RWPE2 (cell line): ENCODE measurements at regions not wholly inside any gene's neighbourhood (a gene's known extent, or its start where the extent isn't known, plus 50 kb on each side); places are given as distances from the start of the nearest gene placed in this dataset.

Experiments used
- ATAC-seq: fragments of 200-7000 bp; cut with Tn5 transposase; 3 replicates; pipeline ENCODE4 v1.9.1; 2021; ENCODE audit warnings: low read depth
- DNase-seq: peaks from one replicate; pipeline ENCODE4 v3.0.0-alpha.2; 2020; ENCODE audit warnings: low spot score
- H3K27ac ChIP-seq: fragments of 450-650 bp; 2 replicates; pipeline ENCODE4 v1.5.1; 2017; ENCODE audit warnings: mild to moderate bottlenecking; ENCODE audit not compliant: poor library complexity, severe bottlenecking
- H3K27me3 ChIP-seq: fragments of 250-450 bp; sonication (Bioruptor Pico); 2 replicates; pipeline ENCODE4 v1.5.1; 2021; ENCODE audit warnings: mild to moderate bottlenecking, moderate library complexity; ENCODE audit not compliant: insufficient read depth, poor library complexity, severe bottlenecking
- H3K36me3 ChIP-seq: fragments of 250-450 bp; sonication (Bioruptor Pico); 2 replicates; pipeline ENCODE4 v1.5.1; 2020; ENCODE audit warnings: low read depth, mild to moderate bottlenecking, moderate library complexity
- H3K4me1 ChIP-seq: fragments of 250-450 bp; sonication (Bioruptor Pico); 2 replicates; pipeline ENCODE4 v1.5.1; 2021; ENCODE audit warnings: mild to moderate bottlenecking, moderate library complexity; ENCODE audit not compliant: insufficient read depth, poor library complexity, severe bottlenecking
- H3K4me3 ChIP-seq: fragments of 250-450 bp; sonication (Bioruptor Pico); 2 replicates; pipeline ENCODE4 v1.5.1; 2021; ENCODE audit warnings: mild to moderate bottlenecking, moderate library complexity; ENCODE audit not compliant: severe bottlenecking
- H3K9me3 ChIP-seq: fragments of 250-450 bp; sonication (Bioruptor Pico); 2 replicates; pipeline ENCODE4 v1.5.1; 2021; ENCODE audit warnings: mild to moderate bottlenecking, moderate library complexity; ENCODE audit not compliant: severe bottlenecking
- CTCF ChIP-seq: fragments of 450-650 bp; IDR thresholded peaks from one replicate; pipeline ENCODE4 v1.5.1; 2017; ENCODE audit warnings: mild to moderate bottlenecking, moderate library complexity; ENCODE audit not compliant: poor library complexity, severe bottlenecking

GRCh38 chr6:100186552-100186951 is 192.5 kb upstream of the MCHR2 start:
- TF ChIP-seq CTCF, result no peak
- Histone ChIP-seq H3K27ac (no peak overlapping the region), H3K27me3 (no peaks in the 10 kb centered on the region), H3K36me3 (no peaks in the 10 kb centered on the region), H3K4me3 (no peak overlapping the region), H3K9me3 (no peaks in the 10 kb centered on the region), H3K4me1 (no peaks in the 10 kb centered on the region)
- DNase-seq (no peak), ATAC-seq (no peak)

GRCh38 chr6:100185615-100186014 is 191.6 kb upstream of the MCHR2 start:
- DNase-seq, result no peak
- no peak for ATAC-seq
- H3K36me3 ChIP-seq, result no peaks in the 10 kb centered on the region

GRCh38 chr6:100184473-100184872 is 190.4 kb upstream of the MCHR2 start:
- H3K4me3 ChIP-seq, result no peak overlapping the region
- DNase-seq, result no peak
- H3K36me3 ChIP-seq, result no peaks in the 10 kb centered on the region
- H3K27me3 ChIP-seq, result no peaks in the 10 kb centered on the region
- H3K4me1 ChIP-seq, result no peaks in the 10 kb centered on the region
- no peak overlapping the region for H3K27ac ChIP-seq
- no peaks in the 10 kb centered on the region for H3K9me3 ChIP-seq
- no peak for ATAC-seq
- no peak for TF ChIP-seq CTCF

More at GRCh38 chr6:100185615-100186014, 191.6 kb upstream of the MCHR2 start:
- no peaks in the 10 kb centered on the region for H3K27me3 ChIP-seq
- H3K27ac ChIP-seq, result no peak overlapping the region
- H3K9me3 ChIP-seq, result no peaks in the 10 kb centered on the region
- TF ChIP-seq CTCF, result no peak
- no peaks in the 10 kb centered on the region for H3K4me1 ChIP-seq
- no peak overlapping the region for H3K4me3 ChIP-seq

GRCh38 chr6:100182313-100182712 is 188.3 kb upstream of the MCHR2 start:
- TF ChIP-seq CTCF, result no peak
- no peak for DNase-seq
- Histone ChIP-seq H3K4me1 (no peaks in the 10 kb centered on the region), H3K4me3 (no peak overlapping the region), H3K27me3 (no peaks in the 10 kb centered on the region), H3K36me3 (no peaks in the 10 kb centered on the region), H3K27ac (no peak overlapping the region), H3K9me3 (no peaks in the 10 kb centered on the region)
- no peak for ATAC-seq

GRCh38 chr6:100181309-100181708 is 187.3 kb upstream of the MCHR2 start:
- no peak for TF ChIP-seq CTCF
- no peak for ATAC-seq

More at GRCh38 chr6:100181309-100181708, 187.3 kb upstream of the MCHR2 start:
- no peak overlapping the region for H3K4me3 ChIP-seq
- H3K36me3 ChIP-seq, result no peaks in the 10 kb centered on the region
- no peak overlapping the region for H3K27ac ChIP-seq
- peaks cover 6% of the 10 kb centered on the region for H3K4me1 ChIP-seq
- H3K9me3 ChIP-seq, result no peaks in the 10 kb centered on the region
- H3K27me3 ChIP-seq, result no peaks in the 10 kb centered on the region
- no peak for DNase-seq
